IMR-90 (cell line): ENCODE measurements at regions not wholly inside any gene's neighbourhood (a gene's known extent, or its start where the extent isn't known, plus 50 kb on each side); places are given as distances from the start of the nearest gene placed in this dataset.
"Not testable (repeated sequence)": the region's sequence is repeated elsewhere in the genome, so short reads cannot be mapped to it uniquely, and the experiment has no call there.

ENCODE experiments used
- ATAC-seq: fragments of 200-7000 bp; cut with Tn5 transposase; 2 replicates; pipeline ENCODE4 v1.9.1; 2020; ENCODE audit warnings: low read depth, mild to moderate bottlenecking, moderate library complexity
- BruUV-seq: library from RNA; stranded (reverse); fragments of 400-500 nt; replicated peaks from 2 replicates; lab custom pipeline; 2021; lab: Mats Ljungman, UMichigan
- CTCF ChIA-PET: fragments of 300-600 bp; formaldehyde crosslinking; extraction: SDS; loops from one replicate; lab custom pipeline; 2021; ENCODE audit warnings: antibody characterized with exemption; lab: Yijun Ruan, JAX
- POLR2A ChIA-PET: fragments of 300-600 bp; sonication (Branson Sonifier 250); formaldehyde crosslinking; loops from one replicate; lab custom pipeline; 2022; ENCODE audit warnings: antibody characterized with exemption; ENCODE audit not compliant: unreplicated experiment; lab: Charles Lee
- DNase-seq: peaks from one replicate; pipeline ENCODE4 v3.0.0; 2013
- H2AFZ ChIP-seq: replicated peaks from 2 replicates; pipeline ENCODE3; 2013; ENCODE audit warnings: low read length, mild to moderate bottlenecking; ENCODE audit not compliant: poor library complexity
- H2AK5ac ChIP-seq: 2 replicates; pipeline ENCODE4 v1.6.1; 2013; ENCODE audit warnings: low read depth, low read length, inconsistent platforms
- H2AK9ac ChIP-seq: replicated peaks from 2 replicates; pipeline ENCODE3; 2013; ENCODE audit warnings: mild to moderate bottlenecking, low read depth, low read length, moderate library complexity; ENCODE audit not compliant: poor library complexity
- H2BK120ac ChIP-seq: 2 replicates; pipeline ENCODE4 v1.6.1; 2013; ENCODE audit warnings: low read depth, low read length, inconsistent platforms
- H2BK15ac ChIP-seq: 3 replicates; pipeline ENCODE4 v1.6.1; 2013; ENCODE audit warnings: low read depth, low read length, inconsistent platforms
- H2BK20ac ChIP-seq: 2 replicates; pipeline ENCODE4 v1.6.1; 2013; ENCODE audit warnings: low read depth, mild to moderate bottlenecking, inconsistent platforms, low read length, moderate library complexity
- H2BK5ac ChIP-seq: 2 replicates; pipeline ENCODE4 v1.6.1; 2013; ENCODE audit warnings: mild to moderate bottlenecking, low read depth, low read length, inconsistent platforms; ENCODE audit not compliant: poor library complexity, severe bottlenecking
- H3K14ac ChIP-seq: replicated peaks from 2 replicates; pipeline ENCODE4 v1.6.1; 2013; ENCODE audit warnings: low read depth, low read length, inconsistent platforms
- H3K18ac ChIP-seq: 2 replicates; pipeline ENCODE4 v1.6.1; 2013; ENCODE audit warnings: low read depth, low read length, control low read depth
- H3K23ac ChIP-seq: 2 replicates; pipeline ENCODE4 v1.6.1; 2013; ENCODE audit warnings: low read depth, low read length, inconsistent platforms
- H3K27ac ChIP-seq: 2 replicates; pipeline ENCODE4 v1.5.1; 2013; ENCODE audit warnings: mild to moderate bottlenecking, control low read depth, low read length; ENCODE audit not compliant: insufficient read depth
- H3K27me3 ChIP-seq: 2 replicates; pipeline ENCODE4 v1.6.1; 2013; ENCODE audit warnings: low read length; ENCODE audit not compliant: control insufficient read depth, insufficient read depth
- H3K36me3 ChIP-seq: 2 replicates; pipeline ENCODE4 v1.6.1; 2013; ENCODE audit warnings: low read length, mixed read lengths; ENCODE audit not compliant: control insufficient read depth, insufficient read depth
- H3K4ac ChIP-seq: 2 replicates; pipeline ENCODE4 v1.6.1; 2013; ENCODE audit warnings: low read depth, low read length, inconsistent platforms
- H3K4me1 ChIP-seq: 2 replicates; pipeline ENCODE4 v1.6.1; 2013; ENCODE audit warnings: low read length, mixed read lengths; ENCODE audit not compliant: control insufficient read depth, insufficient read depth
- H3K4me2 ChIP-seq: 2 replicates; pipeline ENCODE4 v1.6.1; 2013; ENCODE audit warnings: low read depth, mild to moderate bottlenecking, control low read depth, low read length, moderate library complexity
- H3K4me3 ChIP-seq: 2 replicates; pipeline ENCODE4 v1.5.1; 2013; ENCODE audit warnings: low read depth, mild to moderate bottlenecking, control low read depth, low read length, moderate library complexity; ENCODE audit not compliant: insufficient read depth
- H3K56ac ChIP-seq: 2 replicates; pipeline ENCODE4 v1.6.1; 2013; ENCODE audit warnings: low read length, inconsistent platforms; ENCODE audit not compliant: insufficient read depth; ENCODE audit errors: extremely low read depth
- H3K79me1 ChIP-seq, 2 experiments: 2 replicates each; pipeline ENCODE4 v1.6.1; 2013; ENCODE audit warnings: low read length in 2 of 2, inconsistent platforms in 1 of 2, low read depth in 1 of 2
- H3K9ac ChIP-seq: 2 replicates; pipeline ENCODE4 v1.6.1; 2013; ENCODE audit warnings: low read depth, low read length, control low read depth
- H3K9me1 ChIP-seq: 2 replicates; pipeline ENCODE4 v1.6.1; 2013; ENCODE audit warnings: low read length, inconsistent platforms; ENCODE audit not compliant: insufficient read depth
- H3K9me3 ChIP-seq: 2 replicates; pipeline ENCODE4 v1.6.1; 2013; ENCODE audit warnings: low read length; ENCODE audit not compliant: control insufficient read depth, insufficient read depth
- H4K20me1 ChIP-seq: 2 replicates; pipeline ENCODE4 v1.6.1; 2013; ENCODE audit warnings: low read length, inconsistent platforms; ENCODE audit not compliant: insufficient read depth
- H4K5ac ChIP-seq: 2 replicates; pipeline ENCODE4 v1.6.1; 2013; ENCODE audit warnings: mild to moderate bottlenecking, low read depth, low read length, control low read depth
- H4K8ac ChIP-seq, 2 experiments: 2 replicates each; pipeline ENCODE4 v1.6.1; 2013; ENCODE audit warnings: low read depth in 2 of 2, low read length in 2 of 2, control low read depth in 1 of 2, inconsistent platforms in 1 of 2
- H4K91ac ChIP-seq: 2 replicates; pipeline ENCODE4 v1.6.1; 2013; ENCODE audit warnings: low read depth, low read length, inconsistent platforms; ENCODE audit not compliant: insufficient read depth
- WGBS, 2 experiments: methylation state at CpG; one replicate each; pipeline versions ENCODE4 v1.1.5 to v1.1.7; 2013; ENCODE audit warnings: missing lambda C conversion rate in 2 of 2; ENCODE audit not compliant: insufficient read length in 1 of 2; ENCODE audit errors: extremely low coverage in 2 of 2; 5-methylcytosine and 5-hydroxymethylcytosine counted together
- dilution Hi-C: fragments of 300-500 bp; cut with HindIII; formaldehyde crosslinking; loops from one replicate; pipeline ENCODE4 v1.14.3; 2018; ENCODE audit warnings: low sequenced_read_pairs; ENCODE audit not compliant: unreplicated experiment
- in situ Hi-C: fragments of 300-500 bp; cut with MboI; formaldehyde crosslinking; loops from 3 replicates; pipeline ENCODE4 v1.14.3; 2019; ENCODE audit warnings: low sequenced_read_pairs, inconsistent platforms, mixed read lengths
- intact Hi-C: fragments of 100-400 bp; cut with micrococcal nuclease; formaldehyde crosslinking; loops from 2 replicates; pipeline ENCODE4 v1.10.0; 2022

- H3K4ac ChIP-seq, BruUV-seq, H2BK120ac ChIP-seq, H4K91ac ChIP-seq, H3K23ac ChIP-seq, H4K20me1 ChIP-seq, H4K8ac ChIP-seq, H3K27me3 ChIP-seq, H2BK5ac ChIP-seq, H3K4me1 ChIP-seq, H2BK15ac ChIP-seq, H3K4me3 ChIP-seq, ATAC-seq, H3K79me1 ChIP-seq, H3K9ac ChIP-seq, H3K27ac ChIP-seq, DNase-seq, H3K56ac ChIP-seq, intact Hi-C loops, dilution Hi-C loops, H3K14ac ChIP-seq, H2AK9ac ChIP-seq, POLR2A ChIA-PET, H3K18ac ChIP-seq, H3K4me2 ChIP-seq, H2AFZ ChIP-seq, in situ Hi-C loops, H2AK5ac ChIP-seq, H4K5ac ChIP-seq, H3K36me3 ChIP-seq, H2BK20ac ChIP-seq, CTCF ChIA-PET, H3K9me1 ChIP-seq, H3K9me3 ChIP-seq: not testable (repeated sequence)
- no CpG with 5 or more reads among the region's 6 CpGs for WGBS, 2 experiments
These were observed 80.6 kb upstream of the ST3GAL5 start for GRCh38 chr2:85969367-85969766.

GRCh38 chr2:85965770-85966169, 77.0 kb upstream of the ST3GAL5 start:
- H3K18ac ChIP-seq, DNase-seq, H2BK20ac ChIP-seq, H4K20me1 ChIP-seq, H3K56ac ChIP-seq, BruUV-seq, H2BK15ac ChIP-seq, H3K27me3 ChIP-seq, H3K79me1 ChIP-seq, H4K91ac ChIP-seq, H2BK5ac ChIP-seq, H3K23ac ChIP-seq, dilution Hi-C loops, H3K36me3 ChIP-seq, in situ Hi-C loops, CTCF ChIA-PET, intact Hi-C loops, H2AK9ac ChIP-seq, POLR2A ChIA-PET, H4K8ac ChIP-seq, H3K14ac ChIP-seq, H4K5ac ChIP-seq, ATAC-seq, H2BK120ac ChIP-seq, H3K9ac ChIP-seq, H2AFZ ChIP-seq, H2AK5ac ChIP-seq, H3K4me2 ChIP-seq, H3K4ac ChIP-seq, H3K4me1 ChIP-seq, H3K4me3 ChIP-seq, H3K9me1 ChIP-seq, H3K27ac ChIP-seq: not testable (repeated sequence)
- peaks cover 12% of the 10 kb centered on the region for H3K9me3 ChIP-seq
- WGBS, 2 experiments, result no CpG with 5 or more reads among the region's 2 CpGs
